WERI-Rb-1 (cell line): ENCODE measurements at regions not wholly inside any gene's neighbourhood (a gene's known extent, or its start where the extent isn't known, plus 50 kb on each side); places are given as distances from the start of the nearest gene placed in this dataset.

Experiments
- DNase-seq: peaks from one replicate; pipeline ENCODE4 v3.0.0-alpha.2; 2020
- H3K27ac ChIP-seq: fragments of 250-450 bp; sonication (Bioruptor Pico); 2 replicates; pipeline ENCODE4 v1.5.1; 2020; ENCODE audit warnings: mild to moderate bottlenecking, moderate library complexity
- H3K27me3 ChIP-seq: fragments of 250-450 bp; sonication (Bioruptor Pico); 2 replicates; pipeline ENCODE4 v1.5.1; 2021; ENCODE audit warnings: mild to moderate bottlenecking, low read depth, moderate library complexity; ENCODE audit not compliant: insufficient read depth, severe bottlenecking
- H3K36me3 ChIP-seq: fragments of 250-450 bp; sonication (Bioruptor Pico); 2 replicates; pipeline ENCODE4 v1.5.1; 2020; ENCODE audit warnings: mild to moderate bottlenecking, moderate library complexity
- H3K4me3 ChIP-seq: 2 replicates; pipeline ENCODE4 v1.5.1; 2011; ENCODE audit warnings: low read depth, mild to moderate bottlenecking, control low read depth, low read length
- H3K9me3 ChIP-seq: fragments of 250-450 bp; sonication (Bioruptor Pico); 2 replicates; pipeline ENCODE4 v1.5.1; 2021; ENCODE audit warnings: mild to moderate bottlenecking, moderate library complexity; ENCODE audit not compliant: severe bottlenecking
- TF ChIP-seq, protein P1 (sequence below): IDR thresholded peaks from 2 replicates; pipeline ENCODE4 v1.5.1; 2011; ENCODE audit warnings: low read depth, mild to moderate bottlenecking, control low read depth, inconsistent platforms, low read length

DNA sequence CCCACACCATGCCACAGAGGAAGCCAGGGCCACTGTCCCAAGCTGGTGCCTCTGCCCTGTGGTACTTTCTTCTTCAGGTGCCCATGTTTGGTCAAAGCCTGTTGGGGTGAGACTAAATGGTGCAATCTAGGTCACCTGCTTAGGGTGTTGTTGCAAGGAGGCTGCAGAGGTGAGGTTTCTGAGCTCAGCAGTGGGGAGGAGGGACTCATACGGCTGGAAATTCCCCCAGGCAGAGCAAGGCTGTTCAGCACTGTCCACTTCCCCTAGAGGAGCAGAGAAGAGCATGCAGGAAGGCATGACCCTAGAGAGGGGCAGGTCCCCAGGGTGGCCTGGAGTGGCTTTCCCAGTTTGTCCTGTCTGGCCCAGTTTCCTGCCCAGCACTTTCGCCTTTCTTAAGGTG is 211.0 kb downstream of the HAUS1 start:
- H3K4me3 ChIP-seq, result no peak overlapping the region
- H3K9me3 ChIP-seq, result no peaks in the 10 kb centered on the region
- H3K27ac ChIP-seq, result no peak overlapping the region
- no peaks in the 10 kb centered on the region for H3K27me3 ChIP-seq
- H3K36me3 ChIP-seq, result no peaks in the 10 kb centered on the region
- no peak for DNase-seq
- TF ChIP-seq, protein P1, sequence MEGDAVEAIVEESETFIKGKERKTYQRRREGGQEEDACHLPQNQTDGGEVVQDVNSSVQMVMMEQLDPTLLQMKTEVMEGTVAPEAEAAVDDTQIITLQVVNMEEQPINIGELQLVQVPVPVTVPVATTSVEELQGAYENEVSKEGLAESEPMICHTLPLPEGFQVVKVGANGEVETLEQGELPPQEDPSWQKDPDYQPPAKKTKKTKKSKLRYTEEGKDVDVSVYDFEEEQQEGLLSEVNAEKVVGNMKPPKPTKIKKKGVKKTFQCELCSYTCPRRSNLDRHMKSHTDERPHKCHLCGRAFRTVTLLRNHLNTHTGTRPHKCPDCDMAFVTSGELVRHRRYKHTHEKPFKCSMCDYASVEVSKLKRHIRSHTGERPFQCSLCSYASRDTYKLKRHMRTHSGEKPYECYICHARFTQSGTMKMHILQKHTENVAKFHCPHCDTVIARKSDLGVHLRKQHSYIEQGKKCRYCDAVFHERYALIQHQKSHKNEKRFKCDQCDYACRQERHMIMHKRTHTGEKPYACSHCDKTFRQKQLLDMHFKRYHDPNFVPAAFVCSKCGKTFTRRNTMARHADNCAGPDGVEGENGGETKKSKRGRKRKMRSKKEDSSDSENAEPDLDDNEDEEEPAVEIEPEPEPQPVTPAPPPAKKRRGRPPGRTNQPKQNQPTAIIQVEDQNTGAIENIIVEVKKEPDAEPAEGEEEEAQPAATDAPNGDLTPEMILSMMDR, result no peak

DNA sequence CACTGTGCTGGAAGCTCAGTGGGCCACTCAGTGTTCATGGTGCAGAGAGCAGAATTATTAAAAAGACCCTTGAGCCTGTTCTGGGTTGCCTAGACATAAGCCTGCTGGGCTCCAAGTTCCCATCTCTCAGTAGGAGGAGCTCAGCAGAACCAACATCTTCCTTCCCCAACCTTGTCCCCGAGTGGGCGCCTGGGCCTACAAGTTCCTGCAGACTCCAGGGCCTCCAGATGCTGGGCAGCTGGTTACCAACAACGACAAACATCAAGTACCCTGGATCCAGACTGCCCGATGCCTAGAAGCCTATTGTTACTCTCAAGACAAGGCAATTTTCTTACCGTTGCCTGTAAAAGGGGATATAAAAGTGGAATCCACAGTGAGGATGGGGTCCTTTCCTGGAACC is 214.2 kb downstream of the HAUS1 start:
- TF ChIP-seq, protein P1, result no peak
- Histone ChIP-seq H3K27ac (no peak overlapping the region), H3K9me3 (no peaks in the 10 kb centered on the region), H3K36me3 (no peaks in the 10 kb centered on the region), H3K4me3 (no peak overlapping the region), H3K27me3 (no peaks in the 10 kb centered on the region)
- DNase-seq, result no peak

DNA sequence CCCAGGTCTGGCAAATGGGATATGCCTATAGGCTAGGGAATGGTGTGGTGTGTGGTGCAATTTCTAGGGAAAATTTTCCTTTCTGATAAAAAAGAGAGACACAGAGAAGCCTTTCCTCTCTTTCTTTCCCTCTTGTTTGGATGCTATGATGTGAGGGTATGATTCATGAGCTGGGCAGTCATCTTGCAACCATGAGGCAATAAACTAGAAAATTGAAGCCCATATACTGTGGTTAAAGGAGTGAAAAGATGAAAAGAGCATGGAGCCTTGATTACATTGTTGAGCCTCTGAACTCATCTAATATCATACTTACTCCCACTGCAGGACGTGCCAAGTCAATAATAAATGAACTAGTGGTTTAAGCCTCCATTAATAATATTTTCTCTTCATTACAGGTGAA is 215.6 kb downstream of the HAUS1 start:
- H3K36me3 ChIP-seq, result no peaks in the 10 kb centered on the region
- TF ChIP-seq, protein P1, result no peak
- no peak for DNase-seq
- no peaks in the 10 kb centered on the region for H3K9me3 ChIP-seq
- H3K27ac ChIP-seq, result no peak overlapping the region
- H3K4me3 ChIP-seq, result no peak overlapping the region
- no peaks in the 10 kb centered on the region for H3K27me3 ChIP-seq

DNA sequence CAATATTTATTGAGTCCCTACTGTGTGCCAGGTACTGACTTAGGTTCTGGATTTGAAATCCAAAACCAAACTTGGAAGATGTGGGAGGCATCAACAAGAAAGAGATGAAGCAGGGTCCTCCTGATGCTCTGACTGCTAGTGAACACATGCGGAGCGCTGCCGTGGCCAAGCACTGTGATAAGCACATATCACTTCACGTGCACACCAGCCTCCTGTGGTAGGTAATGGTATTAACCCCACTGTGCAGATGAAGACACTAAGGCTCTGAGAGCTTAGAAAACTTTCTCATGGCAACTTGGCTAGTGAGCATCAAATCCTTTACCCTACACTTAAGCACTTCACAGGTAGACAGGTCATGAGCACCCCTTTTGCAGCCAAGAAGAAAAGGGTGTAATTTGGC is 216.1 kb downstream of the HAUS1 start:
- no peak overlapping the region for H3K27ac ChIP-seq
- H3K27me3 ChIP-seq, result no peaks in the 10 kb centered on the region
- H3K9me3 ChIP-seq, result no peaks in the 10 kb centered on the region
- H3K4me3 ChIP-seq, result no peak overlapping the region
- H3K36me3 ChIP-seq, result no peaks in the 10 kb centered on the region
- DNase-seq, result no peak
- TF ChIP-seq, protein P1, result peak; percentile 16; the same call in 1 of the 2 replicates

DNA sequence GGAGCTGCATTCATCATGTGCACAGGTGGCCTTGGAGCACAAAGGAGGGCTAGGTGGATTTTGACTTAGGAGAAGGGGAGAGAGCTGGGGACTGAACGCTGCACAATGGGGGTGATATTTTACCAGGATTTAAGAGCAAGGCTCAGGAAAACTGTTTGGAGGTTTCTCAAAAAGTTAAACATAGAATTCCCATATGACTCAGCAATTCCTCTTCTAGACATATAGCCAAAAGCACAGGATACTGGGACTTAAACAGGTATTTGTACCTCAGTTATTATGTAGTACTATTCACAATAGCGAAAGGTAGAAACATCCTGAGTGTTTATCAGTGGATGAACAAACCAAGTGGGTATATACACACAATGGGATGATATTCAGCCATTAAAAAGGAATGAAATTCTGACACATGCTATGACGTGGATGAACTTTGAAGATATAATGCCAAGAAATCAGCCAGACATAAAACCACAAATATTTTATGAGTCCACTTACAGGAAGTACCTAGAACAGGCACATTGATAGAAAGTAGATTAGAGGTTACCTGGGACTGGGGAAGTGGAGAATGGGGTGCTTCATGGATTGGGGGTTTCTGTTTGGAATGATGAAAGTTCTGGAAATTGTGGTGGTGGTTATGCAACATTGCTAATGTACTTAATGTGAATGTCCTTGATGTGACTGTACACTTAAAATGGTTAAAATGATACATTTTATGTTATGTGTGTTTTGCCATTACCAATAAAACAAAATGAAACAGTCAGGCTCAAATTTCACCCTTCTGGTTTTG is 216.9 kb downstream of the HAUS1 start:
- DNase-seq, result no peak
- Histone ChIP-seq H3K27ac (no peak overlapping the region), H3K4me3 (no peak overlapping the region), H3K9me3 (no peaks in the 10 kb centered on the region), H3K36me3 (no peaks in the 10 kb centered on the region), H3K27me3 (no peaks in the 10 kb centered on the region)
- TF ChIP-seq, protein P1, result no peak

DNA sequence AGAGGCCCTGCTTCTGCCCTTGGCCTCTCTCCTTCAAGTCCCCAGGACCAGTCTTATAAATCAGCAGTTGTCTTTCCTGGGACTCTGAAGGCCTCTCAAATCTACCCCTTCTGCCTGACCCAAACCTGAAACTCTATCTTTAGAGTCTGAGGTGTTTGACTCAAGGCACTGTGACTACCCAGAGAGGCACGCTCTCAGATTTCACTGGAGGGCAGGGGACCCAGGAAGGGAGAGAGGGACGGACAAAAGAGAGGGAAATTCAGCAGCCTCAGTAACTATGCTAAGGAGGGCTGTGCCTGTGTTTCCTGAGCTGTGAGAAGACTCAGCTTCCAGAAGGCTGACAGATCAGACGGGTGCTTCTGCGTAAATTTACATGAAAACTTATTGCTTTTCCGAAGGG is 217.8 kb downstream of the HAUS1 start:
- H3K27me3 ChIP-seq, result no peaks in the 10 kb centered on the region

More for the DNA sequence above, 217.8 kb downstream of the HAUS1 start:
- TF ChIP-seq, protein P1, result no peak
- H3K27ac ChIP-seq, result no peak overlapping the region
- H3K36me3 ChIP-seq, result no peaks in the 10 kb centered on the region
- no peak for DNase-seq
- H3K4me3 ChIP-seq, result no peak overlapping the region
- H3K9me3 ChIP-seq, result no peaks in the 10 kb centered on the region
